DOHH2 (cell line): ENCODE measurements at regions not wholly inside any gene's neighbourhood (a gene's known extent, or its start where the extent isn't known, plus 50 kb on each side); places are given as distances from the start of the nearest gene placed in this dataset.

ENCODE experiments used
- H3F3A ChIP-seq: fragments of 200-600 bp; sonication (generic), shearing (Covaris generic); 2 replicates; pipeline ENCODE4 v1.6.0; 2016; ENCODE audit warnings: antibody characterized with exemption, mild to moderate bottlenecking; ENCODE audit not compliant: control insufficient read depth, insufficient read depth
- H3K27ac ChIP-seq: fragments of 200-600 bp; sonication (generic); 2 replicates; pipeline ENCODE4 v1.5.1; 2014; ENCODE audit warnings: low read depth, mild to moderate bottlenecking, low read length, moderate library complexity
- H3K27me3 ChIP-seq: fragments of 200-600 bp; sonication (generic); 2 replicates; pipeline ENCODE4 v1.6.1; 2014; ENCODE audit warnings: mild to moderate bottlenecking, low read length, mixed read lengths; ENCODE audit not compliant: control insufficient read depth
- H3K36me3 ChIP-seq: fragments of 200-600 bp; sonication (generic); 2 replicates; pipeline ENCODE4 v1.6.1; 2014; ENCODE audit warnings: mild to moderate bottlenecking, low read length, moderate library complexity, mixed read lengths; ENCODE audit not compliant: control insufficient read depth
- H3K4me1 ChIP-seq: fragments of 200-600 bp; sonication (generic); 2 replicates; pipeline ENCODE4 v1.6.1; 2014; ENCODE audit warnings: mild to moderate bottlenecking, low read length, mixed read lengths; ENCODE audit not compliant: control insufficient read depth
- H3K4me2 ChIP-seq: fragments of 200-600 bp; sonication (generic); 2 replicates; pipeline ENCODE4 v1.6.0; 2014; ENCODE audit warnings: mild to moderate bottlenecking, low read length, moderate library complexity
- H3K4me3 ChIP-seq: fragments of 200-600 bp; sonication (generic); 2 replicates; pipeline ENCODE4 v1.5.1; 2014; ENCODE audit warnings: mild to moderate bottlenecking, low read length, mixed read lengths
- H3K79me2 ChIP-seq: fragments of 200-600 bp; sonication (generic); 2 replicates; pipeline ENCODE4 v1.6.1; 2014; ENCODE audit warnings: mild to moderate bottlenecking, low read length, mixed read lengths; ENCODE audit not compliant: control insufficient read depth
- H3K9me2 ChIP-seq: fragments of 200-600 bp; sonication (generic); replicated peaks from 2 replicates; pipeline ENCODE4 v1.6.1; 2014; ENCODE audit warnings: mild to moderate bottlenecking, low read length, mixed read lengths; ENCODE audit not compliant: control insufficient read depth
- H3K9me3 ChIP-seq: fragments of 200-600 bp; sonication (generic); 2 replicates; pipeline ENCODE4 v1.6.1; 2014; ENCODE audit warnings: antibody characterized with exemption, low read length, mixed read lengths; ENCODE audit not compliant: control insufficient read depth, insufficient read depth
- H4K20me1 ChIP-seq: fragments of 200-600 bp; sonication (generic); 2 replicates; pipeline ENCODE4 v1.6.0; 2014; ENCODE audit warnings: low read depth, mild to moderate bottlenecking, antibody characterized with exemption, low read length, moderate library complexity; ENCODE audit not compliant: control insufficient read depth, insufficient read depth
- CTCF ChIP-seq: fragments of 200-600 bp; sonication (generic); IDR thresholded peaks from one replicate; pipeline ENCODE4 v1.5.1; 2014; ENCODE audit warnings: antibody characterized with exemption, mild to moderate bottlenecking, low read depth, low read length; ENCODE audit not compliant: poor library complexity, severe bottlenecking
- EZH2phosphoT487 ChIP-seq: fragments of 200-600 bp; sonication (generic); IDR thresholded peaks from 2 replicates; pipeline ENCODE4 v1.6.1; 2017; ENCODE audit warnings: borderline replicate concordance, mild to moderate bottlenecking, antibody characterized with exemption, low read length, moderate library complexity, mixed read lengths

- Histone ChIP-seq H3K4me2 (no peak overlapping the region), H3F3A (no peaks in the 10 kb centered on the region), H4K20me1 (no peaks in the 10 kb centered on the region), H3K27me3 (no peaks in the 10 kb centered on the region), H3K36me3 (no peaks in the 10 kb centered on the region), H3K9me3 (0 out of 2 replicates have a peak, but pooled peaks cover 4% of the 10 kb centered on the region), H3K4me3 (no peak overlapping the region), H3K9me2 (no peaks in the 10 kb centered on the region), H3K27ac (no peak overlapping the region), H3K79me2 (no peaks in the 10 kb centered on the region), H3K4me1 (no peaks in the 10 kb centered on the region)
- TF ChIP-seq EZH2phosphoT487 (no peak), CTCF (no peak)
These were observed 469.8 kb upstream of the ZEB2 start for GRCh38 chr2:144989579-144990270.

- no peaks in the 10 kb centered on the region for H3K36me3 ChIP-seq
- H3K4me2 ChIP-seq, result no peak overlapping the region
- 0 out of 2 replicates have a peak, but pooled peaks cover 4% of the 10 kb centered on the region for H3K9me3 ChIP-seq
- H3K4me1 ChIP-seq, result no peaks in the 10 kb centered on the region
- H3K27me3 ChIP-seq, result no peaks in the 10 kb centered on the region
- H4K20me1 ChIP-seq, result no peaks in the 10 kb centered on the region
- TF ChIP-seq EZH2phosphoT487, result no peak
- no peak for TF ChIP-seq CTCF
- H3K27ac ChIP-seq, result no peak overlapping the region
- H3K9me2 ChIP-seq, result no peaks in the 10 kb centered on the region
- no peak overlapping the region for H3K4me3 ChIP-seq
- H3F3A ChIP-seq, result no peaks in the 10 kb centered on the region
- no peaks in the 10 kb centered on the region for H3K79me2 ChIP-seq
These were observed 468.7 kb upstream of the ZEB2 start for GRCh38 chr2:144988591-144988990.

GRCh38 chr2:144986691-144987090, 466.8 kb upstream of the ZEB2 start:
- H3K9me3 ChIP-seq, result 0 out of 2 replicates have a peak, but pooled peaks cover 3% of the 10 kb centered on the region
- no peaks in the 10 kb centered on the region for H3K79me2 ChIP-seq
- H3K36me3 ChIP-seq, result no peaks in the 10 kb centered on the region
- no peak for TF ChIP-seq CTCF
- TF ChIP-seq EZH2phosphoT487, result no peak
- no peaks in the 10 kb centered on the region for H3K9me2 ChIP-seq
- H3K27me3 ChIP-seq, result no peaks in the 10 kb centered on the region
- H3K4me3 ChIP-seq, result no peak overlapping the region
- H3F3A ChIP-seq, result no peaks in the 10 kb centered on the region
- no peaks in the 10 kb centered on the region for H3K4me1 ChIP-seq
- H3K27ac ChIP-seq, result no peak overlapping the region
- H3K4me2 ChIP-seq, result no peak overlapping the region
- no peaks in the 10 kb centered on the region for H4K20me1 ChIP-seq
